GM23338 (cell line): ENCODE measurements at regions not wholly inside any gene's neighbourhood (a gene's known extent, or its start where the extent isn't known, plus 50 kb on each side); places are given as distances from the start of the nearest gene placed in this dataset.

Experiments used
- ATAC-seq: fragments of 200-7000 bp; cut with Tn5 transposase; 3 replicates; pipeline ENCODE4 v1.9.1; 2020
- DNase-seq: peaks from one replicate; pipeline ENCODE4 v3.0.0-alpha.2; 2015; ENCODE audit warnings: low spot score
- H2AFZ ChIP-seq: fragments of 200-600 bp; sonication (generic); 2 replicates; pipeline ENCODE4 v1.8.0; 2016; ENCODE audit warnings: antibody characterized with exemption, mild to moderate bottlenecking, moderate library complexity
- H3F3A ChIP-seq: fragments of 200-600 bp; sonication (generic); replicated peaks from 2 replicates; pipeline ENCODE4 v1.8.0; 2017; ENCODE audit warnings: antibody characterized with exemption, mixed run types, low read depth
- H3K27ac ChIP-seq: fragments of 200-600 bp; sonication (generic); 2 replicates; pipeline ENCODE4 v1.6.1; 2016; ENCODE audit warnings: low read depth
- H3K27me3 ChIP-seq: fragments of 200-600 bp; sonication (generic); 2 replicates; pipeline ENCODE4 v1.8.0; 2016; ENCODE audit warnings: mild to moderate bottlenecking, mixed run types, moderate library complexity; ENCODE audit not compliant: insufficient read depth
- H3K36me3 ChIP-seq: fragments of 200-600 bp; sonication (generic); 2 replicates; pipeline ENCODE4 v1.8.0; 2016; ENCODE audit warnings: mild to moderate bottlenecking; ENCODE audit not compliant: insufficient read depth
- H3K4me1 ChIP-seq: fragments of 200-600 bp; sonication (generic); 2 replicates; pipeline ENCODE4 v1.8.0; 2016; ENCODE audit warnings: mild to moderate bottlenecking, moderate library complexity; ENCODE audit not compliant: insufficient read depth
- H3K4me2 ChIP-seq: fragments of 200-600 bp; sonication (generic); 2 replicates; pipeline ENCODE4 v1.7.1; 2017; ENCODE audit warnings: mixed run types
- H3K4me3 ChIP-seq: fragments of 200-600 bp; sonication (generic); 2 replicates; pipeline ENCODE4 v1.6.1; 2016; ENCODE audit warnings: mixed run types
- H3K79me2 ChIP-seq: fragments of 200-600 bp; sonication (generic); replicated peaks from 2 replicates; pipeline ENCODE4 v1.8.0; 2017; ENCODE audit warnings: mild to moderate bottlenecking; ENCODE audit not compliant: insufficient read depth
- H3K9me2 ChIP-seq: fragments of 200-600 bp; sonication (generic); 2 replicates; pipeline ENCODE4 v1.8.0; 2017; ENCODE audit not compliant: insufficient read depth
- H4K20me1 ChIP-seq: fragments of 200-600 bp; sonication (generic); replicated peaks from 2 replicates; pipeline ENCODE4 v1.8.0; 2017; ENCODE audit warnings: mild to moderate bottlenecking; ENCODE audit not compliant: insufficient read depth
- H3K27ac Mint-ChIP-seq: 2 replicates; pipeline ENCODE4 v1.8.0; 2020; ENCODE audit warnings: inconsistent platforms, mild to moderate bottlenecking, moderate library complexity, mixed read lengths
- H3K27me3 Mint-ChIP-seq: 3 replicates; pipeline ENCODE4 v1.8.0; 2022; ENCODE audit warnings: low read depth, mild to moderate bottlenecking, moderate library complexity, mixed read lengths, inconsistent platforms; ENCODE audit not compliant: insufficient read depth, poor library complexity
- H3K36me3 Mint-ChIP-seq: 3 replicates; pipeline ENCODE4 v1.8.0; 2021; ENCODE audit warnings: low read depth, mild to moderate bottlenecking, inconsistent platforms, moderate library complexity, mixed read lengths
- H3K4me1 Mint-ChIP-seq: 3 replicates; pipeline ENCODE4 v1.8.0; 2020; ENCODE audit warnings: mild to moderate bottlenecking, inconsistent platforms, mixed read lengths
- H3K4me3 Mint-ChIP-seq: 3 replicates; pipeline ENCODE4 v1.8.0; 2021; ENCODE audit warnings: moderate library complexity, mild to moderate bottlenecking, inconsistent platforms, mixed read lengths
- H3K9me3 Mint-ChIP-seq: 3 replicates; pipeline ENCODE4 v1.8.0; 2020; ENCODE audit warnings: moderate library complexity, mild to moderate bottlenecking, inconsistent platforms, mixed read lengths
- NANOG ChIP-seq: IDR thresholded peaks from 2 replicates; pipeline ENCODE4 v1.6.1; 2016; ENCODE audit warnings: antibody characterized with exemption, borderline replicate concordance
- POLR2AphosphoS5 ChIP-seq: IDR thresholded peaks from 2 replicates; pipeline ENCODE4 v1.6.1; 2016; ENCODE audit warnings: antibody characterized with exemption, low read depth
- ZNF114 ChIP-seq: fragments of 250-450 bp; sonication (Bioruptor Pico); IDR thresholded peaks from 2 replicates; pipeline ENCODE4 v1.5.0; 2020; ENCODE audit warnings: mild to moderate bottlenecking, moderate library complexity
- ZNF331 ChIP-seq: fragments of 250-450 bp; sonication (Bioruptor Pico); IDR thresholded peaks from 2 replicates; pipeline ENCODE4 v1.5.0; 2020; ENCODE audit warnings: low read depth, mild to moderate bottlenecking, moderate library complexity
- ZNF462 ChIP-seq: fragments of 250-450 bp; sonication (Bioruptor Pico); IDR thresholded peaks from 2 replicates; pipeline ENCODE4 v1.5.0; 2020; ENCODE audit warnings: mild to moderate bottlenecking, moderate library complexity

- Mint-ChIP-seq H3K27ac (no peak overlapping the region), H3K36me3 (no peaks in the 10 kb centered on the region), H3K9me3 (peaks cover 7% of the 10 kb centered on the region; the same call in 2 of the 3 replicates), H3K4me3 (no peak overlapping the region), H3K4me1 (no peaks in the 10 kb centered on the region), H3K27me3 (no peaks in the 10 kb centered on the region)
- H2AFZ ChIP-seq: no peak overlapping the region
- H3K27ac ChIP-seq: no peak overlapping the region
- no peaks in the 10 kb centered on the region for H3K4me1 ChIP-seq
- ATAC-seq: no peak
- no peak overlapping the region for H3K4me2 ChIP-seq
- H3F3A ChIP-seq: no peaks in the 10 kb centered on the region
- no peaks in the 10 kb centered on the region for H3K27me3 ChIP-seq
- TF ChIP-seq ZNF114 (CRISPR knock-in tag): no peak
- no peak for TF ChIP-seq ZNF331 (CRISPR knock-in tag)
- TF ChIP-seq NANOG: no peak
- DNase-seq: no peak
- no peaks in the 10 kb centered on the region for H4K20me1 ChIP-seq
- H3K79me2 ChIP-seq: no peaks in the 10 kb centered on the region
- H3K36me3 ChIP-seq: no peaks in the 10 kb centered on the region
- H3K9me2 ChIP-seq: no peaks in the 10 kb centered on the region
- H3K4me3 ChIP-seq: no peak overlapping the region
These were observed 432.5 kb downstream of the KCNA4 start for GRCh38 chr11:29584342-29584741.

GRCh38 chr11:29578806-29579205, 438.0 kb downstream of the KCNA4 start:
- Histone ChIP-seq H2AFZ (no peak overlapping the region), H3K9me2 (no peaks in the 10 kb centered on the region), H3F3A (no peaks in the 10 kb centered on the region), H3K4me1 (no peaks in the 10 kb centered on the region), H3K27me3 (no peaks in the 10 kb centered on the region), H3K27ac (no peak overlapping the region), H3K36me3 (no peaks in the 10 kb centered on the region), H3K4me3 (no peak overlapping the region), H3K79me2 (no peaks in the 10 kb centered on the region), H4K20me1 (no peaks in the 10 kb centered on the region), H3K4me2 (no peak overlapping the region)
- peaks cover 4% of the 10 kb centered on the region; the same call in 2 of the 3 replicates for H3K4me1 Mint-ChIP-seq
- DNase-seq (no peak), ATAC-seq (no peak)
- TF ChIP-seq ZNF462 (CRISPR knock-in tag): no peak
- TF ChIP-seq ZNF331 (CRISPR knock-in tag): no peak
- TF ChIP-seq ZNF114 (CRISPR knock-in tag): no peak
- TF ChIP-seq POLR2AphosphoS5: no peak
- H3K9me3 Mint-ChIP-seq: peaks cover 7% of the 10 kb centered on the region; the same call in 2 of the 3 replicates
- no peaks in the 10 kb centered on the region for H3K27me3 Mint-ChIP-seq
- no peaks in the 10 kb centered on the region; the same call in 2 of the 3 replicates for H3K36me3 Mint-ChIP-seq
- no peak overlapping the region for H3K27ac Mint-ChIP-seq
- H3K4me3 Mint-ChIP-seq: no peak overlapping the region
